ENCODE measurements at regions not wholly inside any gene's neighbourhood (a gene's known extent, or its start where the extent isn't known, plus 50 kb on each side); places are given as distances from the start of the nearest gene placed in this dataset.

DNA sequence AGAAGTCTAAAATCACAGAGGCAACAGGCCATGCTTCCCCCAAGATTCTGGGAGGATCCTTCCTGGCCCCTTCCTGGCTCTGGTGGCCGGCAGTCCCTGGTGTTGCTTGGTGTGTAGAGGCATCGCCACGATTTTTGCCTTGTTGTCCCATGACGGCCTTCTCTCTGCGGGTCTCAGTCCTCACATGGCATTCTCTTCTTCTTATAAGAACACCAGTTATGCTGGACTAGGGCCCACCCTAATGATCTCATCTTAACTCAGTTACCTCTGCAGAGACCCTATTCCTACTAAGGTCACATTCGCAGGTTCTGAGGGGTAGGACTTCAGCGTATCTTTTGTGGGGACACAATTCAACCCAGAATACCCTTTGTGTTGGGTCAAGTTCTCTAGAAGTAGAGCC is 168.0 kb downstream of the LINC00237 start:
- no peak for DNase-seq (ENCODE audit: low read depth in 2 of 2)

- no peak for DNase-seq (ENCODE audit: low read depth in 2 of 2)
Observed at GRCh38 chr20:20933142-20933958, 172.8 kb downstream of the LINC00237 start.

GRCh38 chr20:20932156-20932555 is 174.0 kb downstream of the LINC00237 start:
- DNase-seq (ENCODE audit: low read depth in 2 of 2), result no peak

- no peak for DNase-seq (ENCODE audit: low read depth in 2 of 2)
Observed at GRCh38 chr20:20931632-20932031, 174.5 kb downstream of the LINC00237 start.

- no peak for DNase-seq (ENCODE audit: low read depth in 2 of 2)
Observed at GRCh38 chr20:20931024-20931423, 175.1 kb downstream of the LINC00237 start.

DNA sequence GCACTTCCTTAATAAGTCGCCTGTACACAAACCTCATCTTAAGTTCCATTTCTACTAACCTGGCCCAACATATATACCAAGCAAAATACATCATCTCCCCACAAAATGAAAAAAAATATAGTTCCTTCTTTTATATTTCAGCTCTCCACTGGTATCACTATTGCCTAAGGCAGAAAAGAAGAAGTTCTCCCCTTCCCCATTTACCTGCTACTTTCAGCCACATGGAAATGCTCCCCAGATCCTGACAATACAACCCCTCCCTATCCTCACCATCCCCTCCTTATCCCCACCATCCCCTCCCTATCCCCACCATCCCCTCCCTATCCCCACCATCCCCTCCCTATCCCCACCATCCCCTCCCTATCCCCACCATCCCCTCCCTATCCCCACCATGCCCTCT is 175.7 kb downstream of the LINC00237 start:
- DNase-seq (ENCODE audit: low read depth in 2 of 2), result no peak

GRCh38 chr20:20929341-20929740 is 176.8 kb downstream of the LINC00237 start:
- no peak for DNase-seq (ENCODE audit: low read depth in 2 of 2)

DNA sequence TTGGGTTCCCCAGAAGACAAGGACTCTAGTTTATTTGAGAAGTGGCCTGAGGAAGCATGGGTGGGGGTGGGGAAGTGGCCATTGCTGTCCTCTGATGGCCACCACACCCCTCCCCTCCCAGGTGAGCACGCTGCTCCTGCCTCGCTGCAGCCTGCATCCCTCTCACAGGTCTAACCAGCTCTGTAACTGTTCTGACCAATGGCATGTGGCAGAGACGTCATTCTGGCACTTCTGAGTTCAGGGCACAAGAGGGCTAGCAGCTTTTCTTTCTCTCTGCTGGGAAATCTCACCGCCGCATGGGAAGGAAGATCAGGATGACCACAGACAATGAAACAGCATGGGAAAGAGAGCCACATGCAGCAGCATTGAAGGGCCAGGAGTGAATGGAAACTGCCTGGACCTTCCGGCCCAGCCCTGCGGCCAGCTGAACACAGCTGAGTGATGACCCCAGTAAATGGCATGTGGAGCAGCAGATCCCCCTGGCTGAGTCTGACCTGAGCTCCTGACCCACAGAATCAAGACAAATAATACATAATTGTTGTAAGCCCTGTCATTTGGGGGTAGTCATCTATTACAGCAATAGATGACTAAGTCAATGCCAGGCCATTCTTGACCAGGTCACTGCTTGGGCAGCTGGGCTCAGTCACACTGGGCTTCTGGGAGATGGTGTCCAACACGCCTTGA is 179.8 kb downstream of the LINC00237 start:
- DNase-seq (ENCODE audit: low read depth in 2 of 2), result no peak

DNA sequence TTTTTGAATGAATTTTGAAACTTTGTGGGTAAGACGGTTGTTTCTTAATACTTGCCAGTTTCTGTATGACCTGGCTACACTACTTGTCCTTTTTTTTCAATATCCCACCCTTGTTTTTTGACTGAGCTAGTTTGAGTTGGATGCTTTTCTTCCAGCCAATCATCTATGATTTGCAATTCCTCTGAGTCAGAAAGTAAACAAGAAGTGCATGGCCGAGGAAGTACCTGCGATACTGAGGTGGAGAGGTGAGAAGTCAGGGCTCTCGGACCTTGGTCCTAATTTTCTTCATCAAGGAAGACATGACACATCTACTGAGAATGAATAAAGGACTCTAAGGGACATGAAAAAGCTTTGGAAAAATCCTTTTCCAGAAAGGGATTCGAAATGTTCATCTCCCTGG is 185.7 kb downstream of the LINC00237 start:
- DNase-seq (ENCODE audit: low read depth in 2 of 2), result no peak

GRCh38 chr20:20915844-20916243 is 190.3 kb downstream of the LINC00237 start:
- DNase-seq (ENCODE audit: low read depth in 2 of 2), result no peak

DNA sequence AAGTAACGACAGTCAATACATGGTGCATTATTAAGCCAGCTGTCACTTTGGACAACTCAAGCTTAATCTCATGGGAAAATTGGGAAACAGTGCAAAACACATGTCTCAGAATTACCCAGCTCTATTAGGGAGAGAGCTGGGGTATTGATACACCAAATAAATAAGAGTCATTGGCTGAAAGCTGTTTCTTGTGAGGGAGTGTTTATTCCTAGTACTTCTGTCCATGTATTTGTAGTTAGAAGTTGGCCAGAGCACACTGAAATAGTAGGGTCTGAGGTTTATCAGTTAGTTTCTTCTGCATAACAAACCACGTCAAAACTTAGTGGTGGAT is 192.0 kb upstream of the RALGAPA2 start:
- DNase-seq (ENCODE audit: low read depth in 2 of 2), result no peak

- DNase-seq (ENCODE audit: low read depth in 2 of 2), result no peak
Observed at GRCh38 chr20:20903773-20904500, 191.5 kb upstream of the RALGAPA2 start.

DNA sequence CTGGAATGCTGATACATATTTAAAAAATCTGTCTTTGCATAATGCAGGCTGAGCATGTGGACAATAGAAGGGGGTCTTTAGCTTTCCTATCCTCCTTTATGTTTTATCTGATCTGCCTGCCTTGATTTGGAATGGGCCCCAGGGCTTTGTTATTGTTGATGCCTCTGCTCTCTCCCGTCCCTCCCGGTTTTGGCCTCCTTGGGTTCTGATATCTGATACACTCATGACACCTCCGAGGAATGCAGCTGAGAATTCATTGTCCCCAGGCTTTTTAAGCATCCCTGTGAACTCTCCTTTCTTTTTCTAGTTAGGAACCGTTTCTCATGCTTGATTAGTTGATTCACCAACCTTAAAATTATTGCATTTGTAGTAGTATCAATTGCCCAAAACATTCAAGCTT is 185.5 kb upstream of the RALGAPA2 start:
- no peak for DNase-seq (ENCODE audit: low read depth in 2 of 2)

- no peak for DNase-seq (ENCODE audit: low read depth in 2 of 2)
Observed at GRCh38 chr20:20897145-20897544, 184.7 kb upstream of the RALGAPA2 start.

DNA sequence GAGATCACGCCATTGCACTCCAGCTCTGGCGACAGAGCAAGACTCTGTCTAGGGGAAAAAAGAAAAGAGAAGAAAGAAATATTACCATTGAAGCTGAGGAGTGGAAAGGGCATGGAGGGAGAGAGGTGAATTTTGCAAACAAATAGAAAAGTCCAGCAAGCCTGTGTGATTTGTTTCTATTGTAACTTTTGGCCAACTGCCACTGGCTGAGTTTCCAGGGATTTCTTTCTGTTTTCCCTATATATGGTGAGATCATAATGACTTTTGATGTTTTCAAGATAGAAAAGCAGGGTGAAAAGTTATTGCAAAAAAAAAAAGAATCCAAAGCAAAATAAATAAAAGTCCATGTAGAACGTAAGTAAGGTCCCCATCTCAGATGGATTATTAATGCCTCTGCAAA is 184.2 kb upstream of the RALGAPA2 start:
- no peak for DNase-seq (ENCODE audit: low read depth in 2 of 2)

- DNase-seq (ENCODE audit: low read depth in 2 of 2), result no peak
Observed at GRCh38 chr20:20895537-20895936, 183.1 kb upstream of the RALGAPA2 start.

- DNase-seq (ENCODE audit: low read depth in 2 of 2), result no peak
Observed at GRCh38 chr20:20894753-20895152, 182.3 kb upstream of the RALGAPA2 start.

GRCh38 chr20:20894280-20894679 is 181.8 kb upstream of the RALGAPA2 start:
- DNase-seq (ENCODE audit: low read depth in 2 of 2), result no peak

- no peak for DNase-seq (ENCODE audit: low read depth in 2 of 2)
Observed at GRCh38 chr20:20892328-20892727, 179.9 kb upstream of the RALGAPA2 start.

DNA sequence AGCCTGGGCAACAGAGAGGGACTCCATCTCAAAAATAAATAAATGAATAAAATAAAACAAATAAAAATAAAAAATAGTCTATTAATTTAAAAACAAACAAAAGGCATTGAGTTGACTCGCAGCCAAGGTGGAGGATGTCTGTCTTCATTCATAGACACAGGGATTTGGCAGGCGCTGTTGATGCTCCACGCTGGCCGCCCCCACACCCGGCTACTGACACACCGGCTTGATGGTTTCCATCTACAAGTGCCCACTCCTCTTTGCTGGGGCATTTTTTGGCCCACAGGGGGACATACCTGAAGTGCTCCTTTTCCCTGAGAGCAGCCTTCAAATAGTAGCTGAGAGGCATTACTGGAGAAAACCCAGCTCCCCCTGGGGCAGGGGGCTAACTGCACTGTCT is 178.3 kb upstream of the RALGAPA2 start:
- DNase-seq (ENCODE audit: low read depth in 2 of 2), result no peak

- no peak for DNase-seq (ENCODE audit: low read depth in 2 of 2)
Observed at GRCh38 chr20:20888936-20889335, 176.5 kb upstream of the RALGAPA2 start.

- no peak for DNase-seq (ENCODE audit: low read depth in 2 of 2)
Observed at GRCh38 chr20:20888266-20888656, 175.8 kb upstream of the RALGAPA2 start.
